WI38 (cell line): ENCODE measurements at regions not wholly inside any gene's neighbourhood (a gene's known extent, or its start where the extent isn't known, plus 50 kb on each side); places are given as distances from the start of the nearest gene placed in this dataset.
"Not testable (repeated sequence)": the region's sequence is repeated elsewhere in the genome, so short reads cannot be mapped to it uniquely, and the experiment has no call there.

ENCODE experiments used
- H3K4me3 ChIP-seq: 2 replicates; pipeline ENCODE4 v1.5.1; 2011; ENCODE audit warnings: low read depth, mild to moderate bottlenecking, control low read depth, low read length
- TF ChIP-seq, protein P1 (sequence below): IDR thresholded peaks from 2 replicates; pipeline ENCODE4 v1.5.1; 2012; ENCODE audit warnings: low read depth, mild to moderate bottlenecking, control low read depth, low read length

GRCh38 chr1:192877283-192877886 lies 68.5 kb downstream of the RGS2 start:
- TF ChIP-seq, protein P1, sequence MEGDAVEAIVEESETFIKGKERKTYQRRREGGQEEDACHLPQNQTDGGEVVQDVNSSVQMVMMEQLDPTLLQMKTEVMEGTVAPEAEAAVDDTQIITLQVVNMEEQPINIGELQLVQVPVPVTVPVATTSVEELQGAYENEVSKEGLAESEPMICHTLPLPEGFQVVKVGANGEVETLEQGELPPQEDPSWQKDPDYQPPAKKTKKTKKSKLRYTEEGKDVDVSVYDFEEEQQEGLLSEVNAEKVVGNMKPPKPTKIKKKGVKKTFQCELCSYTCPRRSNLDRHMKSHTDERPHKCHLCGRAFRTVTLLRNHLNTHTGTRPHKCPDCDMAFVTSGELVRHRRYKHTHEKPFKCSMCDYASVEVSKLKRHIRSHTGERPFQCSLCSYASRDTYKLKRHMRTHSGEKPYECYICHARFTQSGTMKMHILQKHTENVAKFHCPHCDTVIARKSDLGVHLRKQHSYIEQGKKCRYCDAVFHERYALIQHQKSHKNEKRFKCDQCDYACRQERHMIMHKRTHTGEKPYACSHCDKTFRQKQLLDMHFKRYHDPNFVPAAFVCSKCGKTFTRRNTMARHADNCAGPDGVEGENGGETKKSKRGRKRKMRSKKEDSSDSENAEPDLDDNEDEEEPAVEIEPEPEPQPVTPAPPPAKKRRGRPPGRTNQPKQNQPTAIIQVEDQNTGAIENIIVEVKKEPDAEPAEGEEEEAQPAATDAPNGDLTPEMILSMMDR: no peak
- H3K4me3 ChIP-seq: no peak overlapping the region

DNA sequence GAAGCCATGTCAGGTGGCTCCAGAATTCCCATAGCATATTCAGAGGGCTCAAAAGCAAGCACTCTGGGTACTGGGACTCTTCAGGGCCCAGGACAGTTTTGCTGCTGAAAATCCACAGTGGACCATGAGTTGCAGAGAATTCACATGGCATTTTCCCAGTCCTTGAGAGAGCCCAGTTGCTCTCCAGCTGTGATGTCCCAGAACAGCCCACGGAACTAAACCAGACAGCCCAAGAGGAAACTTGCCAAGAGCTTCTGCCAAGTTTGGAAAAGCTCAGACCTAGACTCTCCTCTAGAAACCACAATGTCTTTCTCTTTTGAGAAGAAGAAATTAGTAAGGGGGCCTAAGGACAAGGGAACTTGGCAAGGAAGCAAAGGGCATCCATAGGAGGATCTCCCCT lies 69.4 kb downstream of the RGS2 start:
- TF ChIP-seq, protein P1: no peak
- H3K4me3 ChIP-seq: no peak overlapping the region

- no peak overlapping the region for H3K4me3 ChIP-seq
- TF ChIP-seq, protein P1: no peak
Observed at GRCh38 chr1:192879406-192879805, 70.6 kb downstream of the RGS2 start.

GRCh38 chr1:192880231-192880630 lies 71.4 kb downstream of the RGS2 start:
- TF ChIP-seq, protein P1: no peak

GRCh38 chr1:192884241-192884640 lies 75.4 kb downstream of the RGS2 start:
- TF ChIP-seq, protein P1: no peak
- no peak overlapping the region for H3K4me3 ChIP-seq

More at GRCh38 chr1:192880231-192880630, 71.4 kb downstream of the RGS2 start:
- H3K4me3 ChIP-seq: no peak overlapping the region

GRCh38 chr1:192885387-192885786 lies 76.5 kb downstream of the RGS2 start:
- H3K4me3 ChIP-seq: not testable (repeated sequence)

DNA sequence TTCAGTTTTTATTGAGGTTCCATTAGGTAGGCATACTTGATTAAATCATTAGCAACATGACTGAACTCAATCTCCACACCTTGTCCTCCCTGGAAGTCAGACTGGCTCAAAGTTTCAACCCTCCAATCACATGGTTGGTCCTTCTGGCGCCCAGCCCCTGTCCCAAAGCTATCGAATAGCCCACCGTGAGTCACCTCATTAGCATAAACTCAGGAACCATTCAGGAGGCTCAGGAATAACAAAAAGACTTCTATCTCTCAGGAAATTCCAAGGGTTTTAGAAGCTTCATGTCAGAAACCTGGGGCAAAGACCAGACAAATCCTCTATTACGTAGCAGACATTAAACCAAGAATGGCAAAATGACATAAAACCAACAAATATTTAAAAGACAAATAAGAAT lies 78.6 kb downstream of the RGS2 start:
- H3K4me3 ChIP-seq: no peak overlapping the region
- TF ChIP-seq, protein P1: no peak

DNA sequence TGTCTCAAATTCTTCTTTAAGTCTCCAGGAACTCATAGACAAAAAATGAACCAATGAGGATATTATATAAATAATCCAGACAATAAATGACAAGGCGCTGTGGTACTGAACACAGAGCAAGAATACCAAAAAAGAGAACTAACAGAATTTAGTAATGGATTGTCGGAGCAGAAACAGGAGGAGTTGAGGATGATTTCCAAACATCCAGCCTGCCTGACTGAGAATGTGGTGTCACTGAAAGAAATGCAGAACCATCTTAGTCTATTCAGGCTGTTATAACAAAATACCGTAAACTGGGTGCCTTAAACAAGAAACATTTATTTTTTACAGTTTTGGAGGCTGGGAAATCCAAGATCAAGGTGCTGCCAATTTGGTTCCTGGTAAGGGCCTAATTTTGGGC lies 79.7 kb downstream of the RGS2 start:
- TF ChIP-seq, protein P1: no peak

More for the DNA sequence above, 79.7 kb downstream of the RGS2 start:
- no peak overlapping the region for H3K4me3 ChIP-seq
